ENCODE measurements at regions not wholly inside any gene's neighbourhood (a gene's known extent, or its start where the extent isn't known, plus 50 kb on each side); places are given as distances from the start of the nearest gene placed in this dataset.
"Not testable (repeated sequence)": the region's sequence is repeated elsewhere in the genome, so short reads cannot be mapped to it uniquely, and the experiment has no call there.

DNA sequence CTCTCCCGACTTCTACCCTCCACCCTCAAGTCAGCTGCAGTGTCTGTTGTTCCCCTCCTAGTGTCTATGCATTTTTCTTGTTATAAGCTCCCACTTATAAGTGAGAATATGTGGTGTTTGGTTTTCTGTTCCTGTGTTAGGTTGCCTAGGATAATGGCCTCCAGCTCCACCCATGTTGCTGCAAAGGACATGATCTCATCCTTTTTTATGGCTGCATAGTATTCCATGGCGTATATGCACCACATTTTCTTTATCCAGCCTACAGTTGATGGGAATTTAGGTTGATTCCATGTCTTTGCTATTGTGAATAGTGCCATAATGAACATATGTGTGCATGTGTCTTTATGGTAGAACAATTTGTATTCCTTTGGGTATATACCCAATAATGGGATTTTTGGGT is 80.7 kb downstream of the SPTSSA start:
- DNase-seq = not testable (repeated sequence)

DNA sequence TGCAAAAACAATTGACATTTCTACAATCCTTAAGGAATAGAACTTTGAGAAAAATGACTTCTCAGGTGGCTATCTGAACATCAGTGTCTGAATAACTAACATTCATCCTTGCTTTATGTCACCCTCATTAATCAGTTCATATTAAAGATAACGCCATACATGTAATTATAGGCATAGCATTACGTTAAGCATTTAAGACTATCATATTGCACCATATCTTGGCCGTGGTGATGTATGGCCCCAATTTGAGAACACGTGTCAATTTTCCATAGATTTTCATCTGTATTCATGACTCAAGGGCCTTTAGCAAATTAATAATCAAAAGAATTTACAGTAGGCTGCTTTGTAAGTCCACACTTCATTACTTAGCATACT is 81.6 kb downstream of the SPTSSA start:
- no peak for DNase-seq

DNA sequence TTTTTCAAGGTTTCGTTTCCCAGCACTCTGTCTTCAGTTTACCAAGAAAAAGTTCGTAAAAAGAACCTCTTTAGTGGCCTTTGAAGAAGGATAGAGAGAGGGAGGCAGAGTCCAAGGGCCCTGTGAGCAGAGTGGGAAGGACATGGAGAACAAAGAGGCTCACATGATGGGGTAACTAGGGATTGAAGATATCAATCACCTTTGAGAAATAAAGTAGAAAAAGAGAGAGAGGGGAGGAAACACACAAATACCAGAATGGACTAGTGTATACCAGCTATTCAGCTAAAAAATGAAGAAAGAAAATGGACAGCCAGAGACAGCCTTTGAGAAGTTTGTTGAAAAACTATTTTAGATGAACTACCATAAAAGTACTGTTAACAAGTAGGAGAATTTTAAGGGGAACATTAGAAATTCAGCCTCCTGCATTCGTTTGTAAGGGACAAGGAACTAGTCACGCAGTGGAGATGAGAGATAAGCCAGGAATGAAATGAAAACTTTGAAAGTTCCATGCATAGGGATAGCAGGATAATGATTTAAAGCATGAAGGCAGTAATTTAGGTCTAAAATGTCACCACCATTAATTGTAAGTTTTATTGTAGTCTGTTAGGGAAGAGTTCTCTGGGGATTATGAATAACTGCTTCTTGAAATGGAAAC is 82.1 kb downstream of the SPTSSA start:
- DNase-seq = no peak

DNA sequence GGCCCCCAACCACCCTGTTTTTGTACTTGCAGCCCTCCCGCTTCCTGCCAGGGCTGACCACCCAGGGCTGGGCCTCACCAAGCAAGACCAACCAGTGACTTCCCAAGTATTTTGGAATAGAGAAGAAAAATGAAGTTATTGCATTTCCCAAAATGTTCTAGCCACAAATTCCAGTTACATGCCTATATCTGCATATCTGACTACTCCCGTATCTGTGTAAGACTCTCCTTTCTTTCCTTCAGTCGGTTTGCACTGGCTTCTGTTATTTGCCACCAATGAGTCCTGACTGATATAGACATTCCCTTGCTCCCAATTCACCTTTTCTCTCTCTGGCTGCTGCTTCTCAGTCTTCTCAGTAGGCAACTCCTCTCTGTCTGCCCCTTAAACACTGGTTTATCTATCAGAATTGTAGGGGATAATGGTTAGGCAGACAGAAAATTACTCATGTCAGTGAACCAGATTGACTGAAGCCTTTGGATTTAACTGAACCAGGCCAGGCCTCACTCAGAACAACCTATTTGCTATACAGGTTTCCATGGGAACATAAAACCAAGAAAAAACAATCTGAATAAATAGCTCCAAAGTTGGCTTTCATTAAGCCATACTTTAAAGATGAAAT is 85.3 kb downstream of the SPTSSA start:
- no peak for DNase-seq

DNA sequence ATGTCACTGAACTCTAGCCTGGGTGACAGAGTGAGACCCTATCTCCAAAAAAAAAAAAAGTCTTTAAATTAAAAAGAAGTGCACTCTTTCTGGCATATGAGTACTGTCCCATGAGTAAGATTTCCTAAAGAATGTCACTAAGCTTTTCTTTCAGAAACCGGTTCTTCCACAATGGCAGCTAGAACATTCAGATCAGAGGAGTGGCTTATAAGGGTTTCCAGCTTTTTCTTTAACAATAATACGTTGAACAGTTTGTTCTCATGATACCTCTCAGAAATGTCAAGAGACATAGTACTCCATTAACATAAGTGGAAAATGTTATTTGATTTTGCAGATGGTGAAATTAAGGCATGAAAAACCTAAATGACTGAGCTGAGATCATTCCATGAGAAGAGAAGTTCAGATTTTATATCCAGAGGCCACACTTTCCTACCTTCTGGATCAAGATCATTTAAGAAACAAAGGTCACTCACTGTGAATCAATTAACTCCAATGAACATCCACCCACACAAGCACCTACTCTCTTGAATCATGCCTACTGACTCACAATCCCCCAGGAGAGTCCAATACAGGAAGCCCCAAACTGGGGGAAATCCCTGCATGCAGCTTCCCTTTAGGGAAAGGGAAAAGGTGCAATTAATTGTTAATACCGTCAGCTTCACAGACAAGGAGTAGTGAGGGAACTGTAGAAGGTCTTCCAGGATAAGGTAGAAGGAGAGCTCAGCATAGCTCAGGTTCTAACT is 86.9 kb downstream of the SPTSSA start:
- no peak for DNase-seq

DNA sequence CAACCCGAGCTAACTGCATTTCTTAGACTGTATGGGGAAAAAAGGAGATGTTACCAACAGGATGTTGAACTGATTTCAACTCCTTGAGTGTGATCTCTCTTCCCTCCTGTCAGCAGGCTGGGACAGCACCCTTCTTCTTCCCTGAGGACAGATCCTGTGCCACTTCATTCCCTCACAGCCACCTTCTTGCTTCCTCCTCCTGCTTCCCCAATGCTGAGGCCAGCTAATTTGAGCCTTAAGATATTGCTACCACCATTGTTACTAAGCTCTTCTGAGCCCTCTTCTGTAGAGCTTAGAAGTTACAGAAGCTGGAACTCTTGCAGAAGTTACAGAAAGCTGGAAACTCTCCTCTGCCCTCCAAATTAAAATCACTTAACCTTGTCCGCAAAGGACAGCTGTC is 88.8 kb downstream of the SPTSSA start:
- no peak for DNase-seq

DNA sequence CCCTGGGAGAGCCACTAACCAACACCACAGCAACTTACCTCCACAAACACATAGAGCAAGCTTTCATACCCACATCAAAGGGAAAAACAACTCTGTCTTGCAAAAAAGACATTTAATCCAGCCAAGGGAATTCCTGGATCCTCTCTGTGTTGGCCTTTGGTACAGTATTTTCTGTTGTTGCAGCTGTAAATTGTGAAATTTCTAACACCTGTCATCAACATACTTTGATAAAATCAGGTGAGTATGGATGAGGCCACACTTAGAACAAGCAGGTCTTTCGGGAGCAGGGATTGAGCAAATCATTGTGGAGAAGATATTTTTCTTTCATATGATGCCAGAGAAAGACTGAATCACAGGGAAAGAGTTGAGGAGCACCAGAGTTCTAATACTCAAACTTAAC is 89.3 kb downstream of the SPTSSA start:
- no peak for DNase-seq

DNA sequence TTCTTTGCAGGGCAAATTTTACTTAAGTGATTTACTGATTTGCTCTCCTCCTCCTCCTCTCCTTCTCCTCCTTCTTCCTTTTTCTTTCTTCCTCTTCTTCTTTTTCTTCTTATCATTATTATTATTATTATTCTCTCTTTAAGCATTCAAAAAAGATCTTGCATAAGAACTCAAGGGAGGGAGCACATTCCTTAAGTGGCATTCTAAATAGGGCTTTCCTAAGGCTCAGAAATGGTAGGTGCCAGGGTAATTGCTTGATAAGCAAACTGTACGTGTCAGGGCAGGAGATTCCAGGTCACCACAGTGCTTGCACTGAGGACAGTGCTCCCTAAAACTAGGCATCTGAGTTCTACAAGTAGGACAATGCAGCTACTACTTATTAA is 92.4 kb downstream of the SPTSSA start:
- no peak for DNase-seq

DNA sequence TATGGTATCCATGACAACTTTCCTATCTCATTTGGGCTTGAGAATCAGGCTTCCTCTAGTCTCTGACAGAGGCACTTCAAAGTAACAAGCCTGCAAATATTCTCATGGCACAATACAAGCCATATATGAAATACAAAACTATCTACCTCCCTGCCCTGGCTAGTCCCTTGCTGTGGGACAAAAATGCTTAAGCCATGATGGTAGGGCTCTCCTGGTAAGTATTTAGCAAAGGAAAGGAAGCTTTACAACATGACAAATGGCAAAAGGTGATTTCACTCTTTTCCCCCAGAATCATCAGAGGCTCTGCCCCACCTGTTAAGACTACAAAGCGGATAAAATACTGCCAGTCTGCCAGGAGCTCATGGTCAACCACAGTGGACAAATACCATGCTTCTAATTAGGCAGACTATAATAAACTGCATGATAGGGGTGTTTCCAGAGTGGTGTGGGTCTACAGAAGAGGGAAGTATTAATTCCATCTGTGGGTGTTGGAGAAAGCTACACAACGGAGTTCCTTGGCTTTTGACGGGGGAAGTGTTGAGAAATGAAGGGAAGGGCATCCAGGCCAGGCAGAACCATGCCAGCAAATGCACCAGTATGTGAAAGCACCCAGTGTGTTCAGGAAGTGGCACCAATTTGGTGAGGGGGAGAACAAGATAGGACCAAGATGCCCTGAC is 92.9 kb downstream of the SPTSSA start:
- DNase-seq = no peak

DNA sequence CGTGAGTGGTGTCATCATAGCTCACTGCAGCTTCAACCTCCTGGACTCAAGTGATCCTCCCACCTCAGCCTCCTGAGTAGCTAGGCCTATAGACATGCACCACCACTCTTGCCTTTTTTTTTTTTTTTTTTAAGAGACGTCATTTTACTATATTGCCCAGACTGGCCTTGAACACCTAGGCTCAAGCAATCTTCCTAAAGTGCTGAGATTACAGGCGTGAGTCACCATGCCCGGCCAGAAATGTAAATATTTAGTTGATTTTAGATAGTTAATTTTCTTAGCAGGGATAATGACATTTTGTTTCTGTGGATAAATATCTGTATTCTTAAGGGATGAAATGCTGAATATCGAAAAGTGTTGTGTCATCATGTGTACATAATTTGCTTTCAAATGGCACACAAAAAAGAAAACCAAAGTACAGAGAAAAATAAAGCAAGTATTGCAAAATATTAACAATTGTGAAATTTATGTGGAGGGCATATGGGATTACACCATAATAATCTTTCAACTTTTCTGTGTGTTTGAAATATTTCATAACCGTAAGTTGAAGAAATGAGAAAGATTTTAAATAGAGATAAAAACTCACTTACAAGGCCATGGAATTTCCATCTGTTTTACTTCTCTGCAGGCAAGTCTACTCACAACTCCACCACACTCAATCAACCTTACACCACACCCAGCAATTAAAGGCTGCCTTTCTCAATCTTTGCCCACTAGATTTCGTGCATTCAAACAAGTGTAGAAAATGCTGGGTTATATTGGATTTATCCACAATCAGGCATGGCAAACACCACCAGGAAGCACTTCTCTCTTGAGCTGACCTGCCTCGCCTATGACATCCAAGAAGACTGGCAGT is 93.7 kb downstream of the SPTSSA start:
- no peak for DNase-seq

DNA sequence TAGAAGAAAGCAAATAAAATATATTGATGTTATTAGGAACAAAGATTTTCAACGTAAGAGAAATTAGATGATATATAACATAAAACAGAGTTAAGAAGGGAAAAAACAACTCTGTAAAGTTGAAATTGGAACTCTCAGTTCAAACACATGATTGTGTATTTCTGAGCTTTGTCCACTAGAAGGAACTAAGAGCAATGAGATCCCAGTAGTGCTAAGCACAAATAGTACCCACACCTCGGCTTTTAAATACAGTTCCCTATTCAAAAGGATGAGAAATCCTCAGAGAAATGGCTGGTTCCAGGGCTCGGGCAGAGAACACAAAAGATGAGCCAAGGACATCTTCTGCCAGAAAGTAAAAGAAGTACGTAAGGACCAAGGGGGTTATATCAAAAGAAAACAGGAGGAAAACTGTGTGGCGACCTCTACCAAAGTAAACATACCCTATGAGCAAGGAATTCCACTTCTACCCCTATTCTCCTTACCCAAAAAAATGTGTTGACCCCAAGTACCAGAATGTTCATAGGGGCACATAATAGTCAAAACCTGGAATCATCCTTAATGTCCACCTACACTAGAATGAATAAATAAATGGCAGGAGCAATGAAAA is 96.6 kb downstream of the SPTSSA start:
- peak in 1 of 56 donors; percentile 8 for DNase-seq

DNA sequence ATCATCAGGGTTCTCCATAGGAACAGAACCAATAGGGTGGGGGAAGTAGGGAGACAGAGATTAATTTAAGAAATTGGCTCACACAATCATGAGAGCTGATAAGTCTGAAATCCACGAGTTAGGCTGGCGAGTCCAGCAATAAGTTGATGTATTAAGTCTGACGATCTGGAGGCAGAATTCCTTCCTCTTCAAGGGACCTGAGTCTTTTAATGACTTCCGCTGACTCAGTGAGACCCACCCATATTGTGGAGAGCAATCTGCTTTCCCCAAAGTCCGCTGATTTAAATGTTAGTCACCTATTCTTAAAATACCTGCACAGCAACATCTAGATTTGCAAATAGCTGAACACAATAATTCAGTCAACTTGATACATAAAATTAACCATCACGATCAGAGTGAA is 97.8 kb downstream of the SPTSSA start:
- no peak for DNase-seq

DNA sequence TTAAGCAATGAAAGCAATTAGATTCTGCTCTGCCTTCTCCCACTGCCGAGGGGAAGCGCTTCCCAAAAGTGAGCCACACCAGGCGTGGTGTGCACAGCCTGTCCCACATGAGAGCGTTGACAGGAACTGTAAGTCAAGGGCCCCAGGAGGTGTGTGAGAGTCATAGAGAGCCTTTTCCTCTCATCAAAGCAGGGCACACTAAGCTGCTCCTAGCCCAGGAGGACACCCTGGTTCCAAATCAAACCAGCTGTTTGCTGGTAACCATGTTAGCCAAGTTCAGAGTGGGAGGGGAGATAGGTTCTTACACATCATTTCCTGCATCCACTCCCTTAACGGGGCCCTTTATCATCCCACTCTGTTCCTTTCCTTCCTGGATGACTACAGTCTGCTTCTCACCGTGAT is 98.3 kb downstream of the SPTSSA start:
- DNase-seq = no peak

DNA sequence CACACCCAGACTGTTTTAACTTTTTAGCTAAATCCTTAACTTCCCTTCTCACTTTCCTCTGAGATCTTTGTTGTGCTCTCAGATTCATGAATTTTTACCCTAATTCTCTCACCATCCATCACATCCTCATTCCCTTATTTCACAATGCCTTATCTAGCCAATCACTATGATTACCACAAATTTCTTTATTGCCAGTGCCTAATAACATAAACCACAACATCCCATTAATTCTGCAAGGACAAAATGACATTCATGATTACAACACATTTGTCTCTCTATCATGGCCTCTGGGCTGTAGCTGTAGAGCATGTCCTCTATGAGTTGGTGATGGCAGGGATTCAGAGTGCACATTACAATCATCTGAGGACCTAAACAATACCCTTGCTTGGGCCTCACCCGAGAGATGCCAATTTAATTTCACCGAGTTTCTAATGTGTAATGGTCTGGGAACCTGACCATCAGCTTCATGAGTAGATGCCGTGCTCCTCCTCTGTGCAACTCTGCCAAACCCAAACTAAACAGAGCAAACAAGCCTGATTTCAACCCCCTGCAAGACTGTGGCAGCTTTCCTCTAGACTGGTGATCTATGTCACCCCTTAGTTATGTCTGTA is 99.3 kb downstream of the SPTSSA start:
- DNase-seq = no peak

DNA sequence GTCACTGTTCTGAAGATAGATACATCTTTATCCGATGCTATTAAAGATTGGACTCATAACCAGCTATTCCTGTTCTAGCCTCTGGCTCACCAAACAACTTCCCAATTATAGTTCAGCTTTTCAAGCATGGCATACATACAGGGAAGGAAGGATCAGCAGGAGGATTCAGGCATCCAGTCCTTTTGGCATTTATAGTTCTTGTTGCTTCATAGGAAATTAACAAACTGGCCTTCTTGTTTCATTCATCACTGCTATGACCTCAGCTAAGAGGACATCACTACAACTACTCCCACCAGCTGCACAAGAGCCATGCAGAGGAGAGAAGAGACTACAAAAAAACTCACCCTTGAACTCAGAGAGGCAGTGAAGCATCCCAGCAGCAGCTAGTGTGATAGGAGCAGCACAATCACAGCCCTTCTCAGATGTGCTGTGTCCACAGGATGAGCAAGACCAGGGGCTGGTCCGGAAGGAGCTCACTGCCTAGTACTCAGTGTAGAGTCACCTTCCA is 100.5 kb downstream of the SPTSSA start:
- no peak for DNase-seq

DNA sequence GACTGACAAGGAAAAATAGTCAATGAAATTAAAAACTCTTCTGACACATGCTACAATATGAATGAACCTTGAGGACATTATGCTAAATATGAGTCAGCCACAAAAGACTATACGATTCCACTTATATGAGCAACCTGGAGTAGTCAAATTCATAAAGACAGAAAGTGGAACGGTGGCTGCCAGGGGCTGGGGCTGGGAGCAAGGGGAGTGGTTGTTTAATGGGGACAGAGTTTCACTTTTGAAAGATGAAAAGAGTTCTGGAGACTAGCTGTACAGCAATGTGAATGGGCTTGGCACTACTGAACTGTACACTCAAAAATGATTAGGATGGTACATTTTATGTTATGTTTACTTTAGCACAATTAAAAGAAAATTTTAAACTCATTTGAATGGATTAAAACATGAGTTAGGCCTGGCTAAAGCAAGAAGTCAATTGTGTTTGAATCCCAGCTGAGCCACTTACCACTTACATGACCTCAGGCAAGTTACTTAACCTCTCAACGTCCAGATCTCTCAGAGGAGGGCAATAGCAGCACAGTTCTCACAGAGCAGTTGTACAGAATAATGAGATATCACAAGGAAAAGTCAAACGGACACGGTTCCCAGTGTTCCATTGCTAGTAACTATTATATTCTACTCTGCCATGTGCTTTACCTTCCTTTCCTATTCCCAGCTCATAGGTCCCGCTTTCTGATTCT is 102.5 kb downstream of the SPTSSA start:
- no peak for DNase-seq

DNA sequence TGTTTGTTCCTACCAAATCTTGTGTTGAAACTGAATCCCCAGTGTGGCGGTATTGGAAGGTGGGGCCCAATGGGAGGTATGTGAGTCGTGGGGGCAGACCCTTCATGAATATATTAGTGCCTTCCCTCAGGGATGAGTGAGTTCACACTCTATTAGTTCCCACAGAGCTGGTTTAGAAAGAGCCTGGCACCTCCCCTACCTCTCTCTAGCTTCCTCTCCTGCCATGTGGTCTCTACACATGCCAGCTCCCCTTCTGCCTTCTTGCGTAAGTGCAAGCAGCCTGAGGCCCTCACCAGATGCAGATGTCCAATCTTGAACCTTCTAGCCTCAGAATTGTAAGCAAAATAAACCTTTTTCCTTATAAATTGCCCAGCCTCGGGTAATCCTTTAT is 105.8 kb downstream of the SPTSSA start:
- DNase-seq = no peak

DNA sequence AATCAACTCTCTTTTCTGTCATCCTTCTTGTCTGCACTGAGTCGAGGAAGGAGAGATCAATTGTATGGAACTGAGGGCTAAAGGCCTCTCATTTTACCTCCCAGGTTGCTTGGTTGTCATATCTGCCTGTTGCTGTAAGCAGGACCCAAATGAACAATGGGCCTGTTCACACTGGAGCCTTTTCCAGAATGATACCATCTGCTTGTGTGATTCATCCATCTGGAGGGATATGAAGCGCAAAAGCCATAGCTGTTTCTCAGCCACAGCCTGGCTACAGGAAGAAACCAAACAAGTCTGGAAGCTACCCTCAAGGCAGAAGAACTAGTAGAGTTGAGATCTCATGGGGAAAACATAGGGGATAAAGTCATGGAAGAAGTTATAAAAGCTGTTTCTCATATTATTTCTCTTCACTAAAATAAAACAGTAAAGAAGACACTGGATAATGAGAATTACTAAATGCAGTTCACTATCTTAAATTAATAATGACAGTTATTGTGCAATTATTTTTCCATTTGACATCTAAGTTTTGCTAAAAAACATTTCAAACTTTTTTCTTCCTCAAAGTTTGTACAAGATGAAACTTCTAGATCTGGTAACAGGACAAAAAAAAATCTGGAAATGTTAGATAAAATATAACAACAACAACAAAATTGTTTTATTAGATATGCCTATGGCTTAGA is 106.3 kb downstream of the SPTSSA start:
- peak in 12 of 56 donors; percentile 2 to 31 (median 10) for DNase-seq

DNA sequence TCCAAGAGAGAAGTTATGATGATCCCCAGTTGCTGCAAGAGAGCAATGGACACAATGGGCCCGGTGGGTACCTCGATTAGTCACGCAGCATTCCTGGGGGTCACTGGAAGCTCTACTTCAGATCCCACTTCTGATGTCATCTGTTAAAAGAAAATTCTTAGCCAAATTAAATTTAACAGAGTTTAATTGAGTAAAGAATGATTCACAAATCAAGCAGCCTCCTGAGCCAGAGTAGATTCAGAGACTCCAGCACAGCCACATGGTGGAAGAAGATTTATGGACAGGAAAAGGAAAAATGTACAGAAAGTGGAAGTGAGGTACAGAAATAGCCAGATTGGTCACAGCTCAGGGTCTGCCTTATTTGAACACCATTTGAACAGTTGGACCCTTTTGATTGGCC is 107.5 kb downstream of the SPTSSA start:
- DNase-seq = no peak
